GM21786 (cell line): ENCODE measurements at regions not wholly inside any gene's neighbourhood (a gene's known extent, or its start where the extent isn't known, plus 50 kb on each side); places are given as distances from the start of the nearest gene placed in this dataset.
"Not testable (repeated sequence)": the region's sequence is repeated elsewhere in the genome, so short reads cannot be mapped to it uniquely, and the experiment has no call there.

Experiments
- ATAC-seq: cut with Tn5 transposase; IDR thresholded peaks from one replicate; pipeline ENCODE4 v1.9.1; 2021; ENCODE audit not compliant: unreplicated experiment

- ATAC-seq = not testable (repeated sequence)
Observed at GRCh38 chrX:35221391-35221790, 278.8 kb downstream of the FAM47B start.

- ATAC-seq = no peak
Observed at GRCh38 chrX:35244088-35244741, 301.6 kb downstream of the FAM47B start.

- ATAC-seq = no peak
Observed at GRCh38 chrX:35244796-35245508, 302.4 kb downstream of the FAM47B start.

- no peak for ATAC-seq
Observed at GRCh38 chrX:35251226-35251625, 308.6 kb downstream of the FAM47B start.

GRCh38 chrX:35276115-35276514 is 333.5 kb downstream of the FAM47B start:
- no peak for ATAC-seq

GRCh38 chrX:35285289-35285962 is 342.8 kb downstream of the FAM47B start:
- ATAC-seq = no peak

- ATAC-seq = no peak
Observed at GRCh38 chrX:35288657-35289056, 346.1 kb downstream of the FAM47B start.

GRCh38 chrX:35289952-35290351 is 347.4 kb downstream of the FAM47B start:
- no peak for ATAC-seq

- ATAC-seq = no peak
Observed at GRCh38 chrX:35291013-35291412, 348.4 kb downstream of the FAM47B start.

GRCh38 chrX:35292522-35292921 is 349.9 kb downstream of the FAM47B start:
- ATAC-seq = no peak

- not testable (repeated sequence) for ATAC-seq
Observed at GRCh38 chrX:35305037-35305436, 362.4 kb downstream of the FAM47B start.

GRCh38 chrX:35339796-35340195 is 397.2 kb downstream of the FAM47B start:
- ATAC-seq = no peak

GRCh38 chrX:35340465-35340864 is 397.9 kb downstream of the FAM47B start:
- ATAC-seq = no peak

GRCh38 chrX:35351212-35351611 is 408.6 kb downstream of the FAM47B start:
- ATAC-seq = no peak

- no peak for ATAC-seq
Observed at GRCh38 chrX:35351795-35352483, 409.3 kb downstream of the FAM47B start.

GRCh38 chrX:35357656-35358055 is 415.1 kb downstream of the FAM47B start:
- no peak for ATAC-seq

- no peak for ATAC-seq
Observed at GRCh38 chrX:35362866-35363265, 420.3 kb downstream of the FAM47B start.

GRCh38 chrX:35374116-35374515 is 424.0 kb upstream of the MAGEB16 start:
- no peak for ATAC-seq

GRCh38 chrX:35380808-35381700 is 417.1 kb upstream of the MAGEB16 start:
- ATAC-seq = peak; percentile 74

GRCh38 chrX:35381709-35382108 is 416.4 kb upstream of the MAGEB16 start:
- ATAC-seq = not testable (repeated sequence)
